Femur (tissue), 1 donor: ENCODE measurements at regions not wholly inside any gene's neighbourhood (a gene's known extent, or its start where the extent isn't known, plus 50 kb on each side); places are given as distances from the start of the nearest gene placed in this dataset.

Experiments
- DNase-seq: peaks from one replicate; pipeline ENCODE4 v3.0.0-alpha.2; 2017

GRCh38 chr1:175823406-175823805 lies 80.0 kb upstream of the TNR start:
- no peak for DNase-seq

GRCh38 chr1:175822580-175822979 lies 79.2 kb upstream of the TNR start:
- DNase-seq: no peak

- no peak for DNase-seq
Measured at GRCh38 chr1:175820456-175821025, 77.1 kb upstream of the TNR start.

- no peak for DNase-seq
Measured at GRCh38 chr1:175818929-175819328, 75.5 kb upstream of the TNR start.

GRCh38 chr1:175817445-175817844 lies 74.0 kb upstream of the TNR start:
- DNase-seq: no peak

GRCh38 chr1:175814885-175815284 lies 71.5 kb upstream of the TNR start:
- DNase-seq: no peak

- no peak for DNase-seq
Measured at GRCh38 chr1:175812936-175813335, 69.5 kb upstream of the TNR start.

GRCh38 chr1:175810305-175810704 lies 66.9 kb upstream of the TNR start:
- no peak for DNase-seq

GRCh38 chr1:175808999-175809398 lies 65.6 kb upstream of the TNR start:
- no peak for DNase-seq

- no peak for DNase-seq
Measured at GRCh38 chr1:175808573-175808972, 65.2 kb upstream of the TNR start.

GRCh38 chr1:175804561-175804960 lies 61.2 kb upstream of the TNR start:
- no peak for DNase-seq

- DNase-seq: no peak
Measured at GRCh38 chr1:175803413-175803812, 60.0 kb upstream of the TNR start.

- no peak for DNase-seq
Measured at GRCh38 chr1:175802407-175803123, 59.2 kb upstream of the TNR start.

- DNase-seq: peak; percentile 25
Measured at GRCh38 chr1:175801979-175802378, 58.6 kb upstream of the TNR start.

GRCh38 chr1:175797576-175797975 lies 54.2 kb upstream of the TNR start:
- DNase-seq: no peak

GRCh38 chr1:175794586-175794985 lies 51.2 kb upstream of the TNR start:
- DNase-seq: no peak

GRCh38 chr1:175793617-175794016 lies 50.2 kb upstream of the TNR start:
- no peak for DNase-seq
